GM12872 (cell line): ENCODE measurements at regions not wholly inside any gene's neighbourhood (a gene's known extent, or its start where the extent isn't known, plus 50 kb on each side); places are given as distances from the start of the nearest gene placed in this dataset.

ENCODE experiments used
- CTCF ChIP-seq: IDR thresholded peaks from 3 replicates; pipeline ENCODE4 v1.5.1; 2011; ENCODE audit warnings: low read depth, mild to moderate bottlenecking, low read length, moderate library complexity; ENCODE audit not compliant: insufficient read depth

GRCh38 chr17:72432881-72433280 lies 312.1 kb downstream of the SOX9 start:
- no peak for TF ChIP-seq CTCF

- TF ChIP-seq CTCF = no peak
Measured at GRCh38 chr17:72433797-72434196, 313.0 kb downstream of the SOX9 start.

GRCh38 chr17:72434581-72434980 lies 313.8 kb downstream of the SOX9 start:
- TF ChIP-seq CTCF = no peak

- no peak for TF ChIP-seq CTCF
Measured at GRCh38 chr17:72434991-72435618, 314.3 kb downstream of the SOX9 start.

GRCh38 chr17:72438783-72439182 lies 318.0 kb downstream of the SOX9 start:
- no peak for TF ChIP-seq CTCF

GRCh38 chr17:72439893-72440502 lies 319.2 kb downstream of the SOX9 start:
- TF ChIP-seq CTCF = no peak

- no peak for TF ChIP-seq CTCF
Measured at GRCh38 chr17:72440961-72441360, 320.1 kb downstream of the SOX9 start.
